ENCODE measurements at regions not wholly inside any gene's neighbourhood (a gene's known extent, or its start where the extent isn't known, plus 50 kb on each side); places are given as distances from the start of the nearest gene placed in this dataset.

GRCh38 chr2:157182204-157182709 lies 75.2 kb upstream of the GALNT5 start:
- TF ChIP-seq, protein P1, sequence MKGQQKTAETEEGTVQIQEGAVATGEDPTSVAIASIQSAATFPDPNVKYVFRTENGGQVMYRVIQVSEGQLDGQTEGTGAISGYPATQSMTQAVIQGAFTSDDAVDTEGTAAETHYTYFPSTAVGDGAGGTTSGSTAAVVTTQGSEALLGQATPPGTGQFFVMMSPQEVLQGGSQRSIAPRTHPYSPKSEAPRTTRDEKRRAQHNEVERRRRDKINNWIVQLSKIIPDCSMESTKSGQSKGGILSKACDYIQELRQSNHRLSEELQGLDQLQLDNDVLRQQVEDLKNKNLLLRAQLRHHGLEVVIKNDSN (IDR thresholded peaks at IDR 0.05), result no peak
- TF ChIP-seq TCF12 (IDR thresholded peaks at IDR 0.05; ENCODE audit: low read depth), result no peak
- TF ChIP-seq TEAD4 (IDR thresholded peaks at IDR 0.05), result no peak
- TF ChIP-seq TAF1 (IDR thresholded peaks at IDR 0.05; ENCODE audit: low read depth), result no peak
- TF ChIP-seq YY1 (IDR thresholded peaks at IDR 0.05; ENCODE audit: low read depth), result no peak
- TF ChIP-seq ZBTB7A (IDR thresholded peaks at IDR 0.05; ENCODE audit: low read depth), result no peak
- TF ChIP-seq NFIC (IDR thresholded peaks at IDR 0.05), result no peak

DNA sequence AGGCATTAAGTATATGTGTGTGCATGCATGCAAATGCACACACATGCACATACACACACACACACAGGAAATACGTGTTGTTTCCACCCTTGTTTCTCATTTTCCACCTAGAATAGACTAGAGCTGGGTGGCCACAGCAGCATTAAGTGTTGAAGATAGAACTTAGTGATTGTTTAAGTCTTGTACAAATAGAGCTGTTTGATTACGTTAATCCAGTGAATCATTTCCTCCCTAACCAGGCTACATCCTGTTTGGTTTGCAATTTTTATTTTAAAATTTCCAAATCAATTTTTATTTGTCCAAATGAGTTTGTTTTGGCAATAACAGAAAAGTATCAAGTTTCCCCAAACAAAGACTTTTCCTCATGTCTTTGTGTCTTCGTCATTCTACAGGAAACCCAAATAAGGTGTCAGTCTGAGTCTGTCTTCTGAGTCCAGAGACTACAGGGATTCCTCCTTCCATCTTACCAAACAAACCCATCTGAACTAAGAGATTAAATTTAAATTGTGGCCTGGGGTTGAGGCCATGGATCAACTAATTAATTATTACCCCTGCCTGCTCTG lies 74.6 kb upstream of the GALNT5 start:
- no peak for TF ChIP-seq MAX (IDR thresholded peaks at IDR 0.05)
- TF ChIP-seq REST (IDR thresholded peaks at IDR 0.05; ENCODE audit: low read depth), result no peak
- TF ChIP-seq TAF1 (IDR thresholded peaks at IDR 0.05; ENCODE audit: low read depth), result no peak
- no peak for TF ChIP-seq FOXM1 (IDR thresholded peaks at IDR 0.05; ENCODE audit: borderline replicate concordance, low read depth)
- no peak for TF ChIP-seq RAD21 (IDR thresholded peaks at IDR 0.05; ENCODE audit: low read depth)
- TF ChIP-seq CEBPB (IDR thresholded peaks at IDR 0.05), result no peak
- no peak for TF ChIP-seq TCF12 (IDR thresholded peaks at IDR 0.05; ENCODE audit: low read depth)
- TF ChIP-seq ZBTB7A (IDR thresholded peaks at IDR 0.05; ENCODE audit: low read depth), result no peak
- TF ChIP-seq YY1 (IDR thresholded peaks at IDR 0.05; ENCODE audit: low read depth), result no peak

- TF ChIP-seq EP300 (IDR thresholded peaks at IDR 0.05; ENCODE audit: borderline replicate concordance), result no peak
- TF ChIP-seq TAF1 (IDR thresholded peaks at IDR 0.05; ENCODE audit: low read depth), result no peak
- TF ChIP-seq TCF12 (IDR thresholded peaks at IDR 0.05; ENCODE audit: low read depth), result no peak
- TF ChIP-seq, protein P1 (IDR thresholded peaks at IDR 0.05), result no peak
- TF ChIP-seq TEAD4 (IDR thresholded peaks at IDR 0.05), result no peak
- no peak for TF ChIP-seq FOXM1 (IDR thresholded peaks at IDR 0.05; ENCODE audit: borderline replicate concordance, low read depth)
Observed at GRCh38 chr2:157184161-157184895, 73.2 kb upstream of the GALNT5 start.

DNA sequence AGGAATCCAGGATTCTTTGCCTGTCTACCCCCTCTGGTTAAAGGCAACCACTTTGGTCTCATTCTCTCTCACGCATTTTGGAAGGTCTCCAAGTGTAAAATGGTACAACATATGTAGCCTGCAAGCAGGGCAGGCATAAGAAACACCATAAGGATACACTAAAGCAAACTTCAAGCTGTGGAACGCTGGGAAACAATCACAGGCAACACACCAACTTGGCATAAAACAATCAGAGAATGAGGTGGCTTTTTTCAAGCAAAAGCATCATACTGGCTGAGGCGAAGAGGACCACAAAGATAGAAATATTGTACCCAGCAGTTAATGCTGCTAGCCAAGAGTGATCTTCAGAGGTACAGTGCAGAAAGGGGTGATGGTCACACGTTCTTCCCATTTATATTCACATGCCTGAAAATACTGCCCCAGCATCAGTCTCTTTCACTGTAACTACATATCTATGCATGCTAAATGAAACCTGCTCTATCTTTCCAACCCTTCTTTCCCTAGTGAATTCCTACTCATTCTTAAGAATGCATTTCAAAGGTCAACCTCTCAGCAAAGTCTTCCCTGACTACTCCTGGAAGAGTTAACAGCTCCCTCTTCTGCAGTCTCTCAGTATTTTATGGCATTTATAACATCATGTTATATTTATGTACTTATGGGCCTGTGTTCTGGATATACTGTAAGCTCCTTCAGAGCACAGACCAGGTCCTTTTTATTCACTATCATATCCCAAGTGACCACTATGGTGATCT lies 71.9 kb upstream of the GALNT5 start:
- TF ChIP-seq CREB1 (IDR thresholded peaks at IDR 0.05; ENCODE audit: low read depth) (no peak), RAD21 (IDR thresholded peaks at IDR 0.05; ENCODE audit: low read depth) (no peak), CEBPB (IDR thresholded peaks at IDR 0.05) (no peak), MAX (IDR thresholded peaks at IDR 0.05) (no peak), ZBTB7A (IDR thresholded peaks at IDR 0.05; ENCODE audit: low read depth) (no peak), FOXM1 (IDR thresholded peaks at IDR 0.05; ENCODE audit: borderline replicate concordance, low read depth) (no peak), NFIC (IDR thresholded peaks at IDR 0.05) (no peak), YY1 (IDR thresholded peaks at IDR 0.05; ENCODE audit: low read depth) (no peak), TAF1 (IDR thresholded peaks at IDR 0.05; ENCODE audit: low read depth) (no peak), REST (IDR thresholded peaks at IDR 0.05; ENCODE audit: low read depth) (no peak), EGR1 (IDR thresholded peaks at IDR 0.05) (no peak), TEAD4 (IDR thresholded peaks at IDR 0.05) (no peak), EP300 (IDR thresholded peaks at IDR 0.05; ENCODE audit: borderline replicate concordance) (no peak), TCF12 (IDR thresholded peaks at IDR 0.05; ENCODE audit: low read depth) (no peak)
- TF ChIP-seq, protein P1 (IDR thresholded peaks at IDR 0.05), result no peak

DNA sequence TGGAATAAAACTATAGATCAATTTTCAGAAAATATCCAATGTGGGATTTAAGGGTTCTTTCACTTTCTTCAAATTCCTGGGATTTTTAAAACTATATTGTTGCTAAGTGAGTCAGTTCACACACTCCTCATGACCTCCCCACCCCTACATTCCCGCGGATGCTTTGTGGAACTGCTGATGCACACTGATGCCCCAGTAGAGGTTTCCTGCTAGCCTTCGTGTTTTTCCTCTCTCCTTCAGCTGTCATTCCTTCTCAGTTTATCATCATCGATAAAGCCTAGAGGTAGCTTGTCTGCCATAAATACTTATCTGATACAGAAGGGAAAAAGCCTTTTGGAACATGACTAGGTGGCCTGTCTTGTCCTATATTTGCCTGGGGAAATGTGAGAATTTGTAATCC lies 67.4 kb upstream of the GALNT5 start:
- TF ChIP-seq, protein P1 (IDR thresholded peaks at IDR 0.05), result no peak
- TF ChIP-seq FOXM1 (IDR thresholded peaks at IDR 0.05; ENCODE audit: borderline replicate concordance, low read depth) (no peak), REST (IDR thresholded peaks at IDR 0.05; ENCODE audit: low read depth) (no peak), TAF1 (IDR thresholded peaks at IDR 0.05; ENCODE audit: low read depth) (no peak), RAD21 (IDR thresholded peaks at IDR 0.05; ENCODE audit: low read depth) (no peak)
